DOHH2 (cell line): ENCODE measurements at regions not wholly inside any gene's neighbourhood (a gene's known extent, or its start where the extent isn't known, plus 50 kb on each side); places are given as distances from the start of the nearest gene placed in this dataset.

ENCODE experiments used
- H3F3A ChIP-seq: fragments of 200-600 bp; sonication (generic), shearing (Covaris generic); 2 replicates; pipeline ENCODE4 v1.6.0; 2016; ENCODE audit warnings: antibody characterized with exemption, mild to moderate bottlenecking; ENCODE audit not compliant: control insufficient read depth, insufficient read depth
- H3K27ac ChIP-seq: fragments of 200-600 bp; sonication (generic); 2 replicates; pipeline ENCODE4 v1.5.1; 2014; ENCODE audit warnings: low read depth, mild to moderate bottlenecking, low read length, moderate library complexity
- H3K27me3 ChIP-seq: fragments of 200-600 bp; sonication (generic); 2 replicates; pipeline ENCODE4 v1.6.1; 2014; ENCODE audit warnings: mild to moderate bottlenecking, low read length, mixed read lengths; ENCODE audit not compliant: control insufficient read depth
- H3K36me3 ChIP-seq: fragments of 200-600 bp; sonication (generic); 2 replicates; pipeline ENCODE4 v1.6.1; 2014; ENCODE audit warnings: mild to moderate bottlenecking, low read length, moderate library complexity, mixed read lengths; ENCODE audit not compliant: control insufficient read depth
- H3K4me1 ChIP-seq: fragments of 200-600 bp; sonication (generic); 2 replicates; pipeline ENCODE4 v1.6.1; 2014; ENCODE audit warnings: mild to moderate bottlenecking, low read length, mixed read lengths; ENCODE audit not compliant: control insufficient read depth
- H3K4me2 ChIP-seq: fragments of 200-600 bp; sonication (generic); 2 replicates; pipeline ENCODE4 v1.6.0; 2014; ENCODE audit warnings: mild to moderate bottlenecking, low read length, moderate library complexity
- H3K4me3 ChIP-seq: fragments of 200-600 bp; sonication (generic); 2 replicates; pipeline ENCODE4 v1.5.1; 2014; ENCODE audit warnings: mild to moderate bottlenecking, low read length, mixed read lengths
- H3K79me2 ChIP-seq: fragments of 200-600 bp; sonication (generic); 2 replicates; pipeline ENCODE4 v1.6.1; 2014; ENCODE audit warnings: mild to moderate bottlenecking, low read length, mixed read lengths; ENCODE audit not compliant: control insufficient read depth
- H3K9me2 ChIP-seq: fragments of 200-600 bp; sonication (generic); replicated peaks from 2 replicates; pipeline ENCODE4 v1.6.1; 2014; ENCODE audit warnings: mild to moderate bottlenecking, low read length, mixed read lengths; ENCODE audit not compliant: control insufficient read depth
- H3K9me3 ChIP-seq: fragments of 200-600 bp; sonication (generic); 2 replicates; pipeline ENCODE4 v1.6.1; 2014; ENCODE audit warnings: antibody characterized with exemption, low read length, mixed read lengths; ENCODE audit not compliant: control insufficient read depth, insufficient read depth
- H4K20me1 ChIP-seq: fragments of 200-600 bp; sonication (generic); 2 replicates; pipeline ENCODE4 v1.6.0; 2014; ENCODE audit warnings: low read depth, mild to moderate bottlenecking, antibody characterized with exemption, low read length, moderate library complexity; ENCODE audit not compliant: control insufficient read depth, insufficient read depth
- CTCF ChIP-seq: fragments of 200-600 bp; sonication (generic); IDR thresholded peaks from one replicate; pipeline ENCODE4 v1.5.1; 2014; ENCODE audit warnings: antibody characterized with exemption, mild to moderate bottlenecking, low read depth, low read length; ENCODE audit not compliant: poor library complexity, severe bottlenecking
- EZH2phosphoT487 ChIP-seq: fragments of 200-600 bp; sonication (generic); IDR thresholded peaks from 2 replicates; pipeline ENCODE4 v1.6.1; 2017; ENCODE audit warnings: borderline replicate concordance, mild to moderate bottlenecking, antibody characterized with exemption, low read length, moderate library complexity, mixed read lengths

- no peak overlapping the region for H3K27ac ChIP-seq
- no peaks in the 10 kb centered on the region for H3K79me2 ChIP-seq
- no peaks in the 10 kb centered on the region for H3K9me2 ChIP-seq
- H3K9me3 ChIP-seq = no peaks in the 10 kb centered on the region
- no peak for TF ChIP-seq CTCF
- TF ChIP-seq EZH2phosphoT487 = no peak
- no peaks in the 10 kb centered on the region for H4K20me1 ChIP-seq
- no peak overlapping the region for H3K4me2 ChIP-seq
- H3K4me1 ChIP-seq = peaks cover 4% of the 10 kb centered on the region; the same call in 1 of the 2 replicates
- no peaks in the 10 kb centered on the region for H3K36me3 ChIP-seq
- H3K4me3 ChIP-seq = no peak overlapping the region
- H3F3A ChIP-seq = no peaks in the 10 kb centered on the region; the same call in 1 of the 2 replicates
- no peaks in the 10 kb centered on the region for H3K27me3 ChIP-seq
Measured at GRCh38 chr12:77754086-77754485, 76.6 kb upstream of the NAV3 start.

- no peak overlapping the region for H3K27ac ChIP-seq
- H4K20me1 ChIP-seq = no peaks in the 10 kb centered on the region
- no peaks in the 10 kb centered on the region for H3K79me2 ChIP-seq
- H3F3A ChIP-seq = no peaks in the 10 kb centered on the region; the same call in 1 of the 2 replicates
- no peaks in the 10 kb centered on the region for H3K9me3 ChIP-seq
- no peak overlapping the region for H3K4me3 ChIP-seq
- peaks cover 7% of the 10 kb centered on the region for H3K4me1 ChIP-seq
- H3K27me3 ChIP-seq = no peaks in the 10 kb centered on the region
- TF ChIP-seq EZH2phosphoT487 (no peak), CTCF (no peak)
- H3K36me3 ChIP-seq = no peaks in the 10 kb centered on the region
- H3K9me2 ChIP-seq = no peaks in the 10 kb centered on the region
- no peak overlapping the region for H3K4me2 ChIP-seq
Measured at GRCh38 chr12:77751939-77752338, 78.8 kb upstream of the NAV3 start.

- Histone ChIP-seq H4K20me1 (no peaks in the 10 kb centered on the region), H3K4me2 (peak overlapping the region; percentile 44), H3K9me3 (no peaks in the 10 kb centered on the region), H3K79me2 (no peaks in the 10 kb centered on the region), H3K4me3 (peak overlapping the region; percentile 26; the same call in 1 of the 2 replicates), H3K27me3 (no peaks in the 10 kb centered on the region), H3K4me1 (peaks cover 32% of the 10 kb centered on the region), H3F3A (no peaks in the 10 kb centered on the region; the same call in 1 of the 2 replicates), H3K27ac (peak overlapping the region; percentile 69), H3K36me3 (no peaks in the 10 kb centered on the region), H3K9me2 (no peaks in the 10 kb centered on the region)
- TF ChIP-seq EZH2phosphoT487 = no peak
- no peak for TF ChIP-seq CTCF
Measured at GRCh38 chr12:77746096-77746495, 84.6 kb upstream of the NAV3 start.
